ENCODE measurements at regions not wholly inside any gene's neighbourhood (a gene's known extent, or its start where the extent isn't known, plus 50 kb on each side); places are given as distances from the start of the nearest gene placed in this dataset.

DNA sequence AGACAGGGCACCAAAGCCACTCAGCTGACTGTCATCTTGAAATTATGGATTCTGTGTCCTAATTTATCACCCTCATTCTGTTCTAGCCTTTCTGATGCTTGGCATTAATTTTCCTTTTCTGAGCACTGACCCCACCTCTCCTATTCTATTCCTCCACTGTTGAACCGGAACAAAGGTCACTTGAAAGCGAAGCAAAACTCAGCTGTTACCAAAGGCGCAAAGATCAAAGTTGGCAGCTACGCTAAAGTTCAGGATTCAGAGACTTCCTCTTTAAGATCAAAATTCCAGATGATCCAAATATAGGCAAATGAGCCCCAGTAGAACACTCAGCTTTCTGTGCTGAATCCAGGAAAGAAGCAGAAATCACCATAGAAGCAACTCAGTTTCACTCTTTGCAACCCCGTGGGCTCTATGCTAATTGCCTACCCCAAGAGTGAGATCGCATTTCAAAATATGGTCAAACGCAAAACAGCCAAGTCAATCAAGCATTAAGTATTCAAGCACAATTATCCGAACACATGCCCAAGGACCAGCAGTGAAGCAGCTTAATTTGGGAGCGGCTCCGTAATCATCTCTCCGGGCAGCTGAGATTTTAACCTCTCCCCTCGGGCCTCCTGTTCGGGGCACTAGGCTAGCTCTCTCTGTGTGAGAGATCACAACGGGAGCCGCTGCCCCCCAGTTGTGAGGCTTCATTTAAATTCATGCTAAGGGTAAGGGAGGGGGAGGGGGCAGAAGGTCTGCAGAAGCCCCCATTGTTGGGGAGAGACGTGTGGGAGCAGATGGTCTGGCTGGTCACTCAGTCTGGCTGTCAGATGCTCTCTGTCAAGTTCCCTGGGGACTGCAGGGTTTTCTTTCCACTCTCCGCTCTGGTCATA, 288.6 kb downstream of the ELAVL2 start:
- no peaks in the 10 kb centered on the region for H3K4me1 ChIP-seq (ENCODE audit: control insufficient read depth, insufficient read depth, low read length)
- intact Hi-C loops (cut with micrococcal nuclease) = no loop called here
- Mint-ChIP-seq H3K4me1 (no peaks in the 10 kb centered on the region), H3K27ac (no peak overlapping the region), H3K36me3 (no peaks in the 10 kb centered on the region), H3K27me3 (ENCODE audit: low read depth in 2 of 2) (no peaks in the 10 kb centered on the region), H3K9me3 (peaks cover 4 to 12% of the 10 kb centered on the region in 2 donors), H3K4me3 (no peak overlapping the region)
- ATAC-seq (no peak), DNase-seq (no peak)
- H3K27me3 ChIP-seq (ENCODE audit: control insufficient read depth, insufficient read depth, low read length) = no peaks in the 10 kb centered on the region
- no peak overlapping the region for H3K4me3 ChIP-seq (ENCODE audit: low read length)
- H3K27ac ChIP-seq (ENCODE audit: low read length) = no peak overlapping the region
- no peaks in the 10 kb centered on the region for H3K9me3 ChIP-seq (ENCODE audit: control insufficient read depth, insufficient read depth, low read length)
- 17% methylated on average over 17 of the region's 17 CpGs for WGBS (ENCODE audit: insufficient coverage)
- H3K36me3 ChIP-seq (ENCODE audit: control insufficient read depth, insufficient read depth, low read length) = no peaks in the 10 kb centered on the region
- TF ChIP-seq, protein P1, sequence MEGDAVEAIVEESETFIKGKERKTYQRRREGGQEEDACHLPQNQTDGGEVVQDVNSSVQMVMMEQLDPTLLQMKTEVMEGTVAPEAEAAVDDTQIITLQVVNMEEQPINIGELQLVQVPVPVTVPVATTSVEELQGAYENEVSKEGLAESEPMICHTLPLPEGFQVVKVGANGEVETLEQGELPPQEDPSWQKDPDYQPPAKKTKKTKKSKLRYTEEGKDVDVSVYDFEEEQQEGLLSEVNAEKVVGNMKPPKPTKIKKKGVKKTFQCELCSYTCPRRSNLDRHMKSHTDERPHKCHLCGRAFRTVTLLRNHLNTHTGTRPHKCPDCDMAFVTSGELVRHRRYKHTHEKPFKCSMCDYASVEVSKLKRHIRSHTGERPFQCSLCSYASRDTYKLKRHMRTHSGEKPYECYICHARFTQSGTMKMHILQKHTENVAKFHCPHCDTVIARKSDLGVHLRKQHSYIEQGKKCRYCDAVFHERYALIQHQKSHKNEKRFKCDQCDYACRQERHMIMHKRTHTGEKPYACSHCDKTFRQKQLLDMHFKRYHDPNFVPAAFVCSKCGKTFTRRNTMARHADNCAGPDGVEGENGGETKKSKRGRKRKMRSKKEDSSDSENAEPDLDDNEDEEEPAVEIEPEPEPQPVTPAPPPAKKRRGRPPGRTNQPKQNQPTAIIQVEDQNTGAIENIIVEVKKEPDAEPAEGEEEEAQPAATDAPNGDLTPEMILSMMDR (IDR thresholded peaks at IDR 0.05) = no peak

- Histone ChIP-seq H3K27ac (ENCODE audit: low read length) (no peak overlapping the region), H3K4me1 (ENCODE audit: control insufficient read depth, insufficient read depth, low read length) (no peaks in the 10 kb centered on the region), H3K9me3 (ENCODE audit: control insufficient read depth, insufficient read depth, low read length) (no peaks in the 10 kb centered on the region), H3K4me3 (ENCODE audit: low read length) (no peak overlapping the region), H3K27me3 (ENCODE audit: control insufficient read depth, insufficient read depth, low read length) (no peaks in the 10 kb centered on the region), H3K36me3 (ENCODE audit: control insufficient read depth, insufficient read depth, low read length) (no peaks in the 10 kb centered on the region)
- H3K36me3 Mint-ChIP-seq = no peaks in the 10 kb centered on the region
- H3K4me1 Mint-ChIP-seq = no peaks in the 10 kb centered on the region
- intact Hi-C loops (cut with micrococcal nuclease) = no loop called here
- H3K4me3 Mint-ChIP-seq = no peak overlapping the region
- peaks cover 6 to 13% of the 10 kb centered on the region in 2 donors for H3K9me3 Mint-ChIP-seq
- H3K27me3 Mint-ChIP-seq (ENCODE audit: low read depth in 2 of 2) = no peaks in the 10 kb centered on the region
- DNase-seq (no peak), ATAC-seq (no peak)
- TF ChIP-seq, protein P1 (IDR thresholded peaks at IDR 0.05) = no peak
- 37% methylated on average over 12 of the region's 12 CpGs for WGBS (ENCODE audit: insufficient coverage)
- no peak overlapping the region for H3K27ac Mint-ChIP-seq
These were observed 288.0 kb downstream of the ELAVL2 start for GRCh38 chr9:23538067-23538402.

DNA sequence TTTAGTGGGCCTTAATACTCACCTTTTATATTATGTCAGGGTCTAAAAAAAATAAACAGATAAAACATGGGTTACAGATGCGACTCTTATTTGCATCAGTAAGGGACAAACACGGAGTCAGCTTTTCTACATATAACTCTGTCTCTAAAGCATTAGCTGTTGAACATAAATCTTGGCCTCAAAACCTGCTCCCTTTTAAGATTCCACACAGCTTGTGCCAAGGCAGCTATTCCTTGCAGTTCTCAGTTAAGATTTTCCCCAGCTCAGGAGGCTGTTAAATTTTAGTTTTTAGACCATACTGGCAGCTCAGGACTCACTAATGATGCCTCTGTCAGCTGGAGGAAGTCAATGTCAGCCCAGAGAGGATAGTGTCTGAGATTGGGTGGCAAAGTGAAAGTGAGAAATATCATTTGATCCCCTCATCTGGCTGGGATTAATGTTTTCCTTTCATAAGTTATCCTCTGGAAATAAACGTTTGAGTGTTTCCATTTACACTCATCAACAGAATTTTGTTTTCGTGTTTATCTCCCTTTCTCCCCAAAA, 287.5 kb downstream of the ELAVL2 start:
- Mint-ChIP-seq H3K4me3 (no peak overlapping the region), H3K27me3 (ENCODE audit: low read depth in 2 of 2) (no peaks in the 10 kb centered on the region), H3K27ac (no peak overlapping the region), H3K4me1 (no peaks in the 10 kb centered on the region), H3K9me3 (peaks cover 6 to 11% of the 10 kb centered on the region in 2 donors), H3K36me3 (no peaks in the 10 kb centered on the region)
- H3K4me3 ChIP-seq (ENCODE audit: low read length) = no peak overlapping the region
- no peaks in the 10 kb centered on the region for H3K9me3 ChIP-seq (ENCODE audit: control insufficient read depth, insufficient read depth, low read length)
- ATAC-seq = no peak
- no peak overlapping the region for H3K27ac ChIP-seq (ENCODE audit: low read length)
- TF ChIP-seq, protein P1 (IDR thresholded peaks at IDR 0.05) = no peak
- no peak for DNase-seq
- intact Hi-C loops (cut with micrococcal nuclease) = no loop called here
- H3K36me3 ChIP-seq (ENCODE audit: control insufficient read depth, insufficient read depth, low read length) = no peaks in the 10 kb centered on the region
- no peaks in the 10 kb centered on the region for H3K4me1 ChIP-seq (ENCODE audit: control insufficient read depth, insufficient read depth, low read length)
- no peaks in the 10 kb centered on the region for H3K27me3 ChIP-seq (ENCODE audit: control insufficient read depth, insufficient read depth, low read length)
- 40% methylated on average over 3 of the region's 4 CpGs for WGBS (ENCODE audit: insufficient coverage)
